B cell (primary cell): ENCODE measurements at regions not wholly inside any gene's neighbourhood (a gene's known extent, or its start where the extent isn't known, plus 50 kb on each side); places are given as distances from the start of the nearest gene placed in this dataset.

Experiments used
- EZH2 ChIP-seq: IDR thresholded peaks from 2 replicates; pipeline ENCODE4 v1.6.1; 2012; ENCODE audit warnings: borderline replicate concordance, low read depth, mild to moderate bottlenecking, moderate library complexity, low read length; ENCODE audit not compliant: insufficient read depth, poor library complexity, severe bottlenecking
- TF ChIP-seq, protein P1 (sequence below): fragments of 200-600 bp; IDR thresholded peaks from one replicate; pipeline ENCODE4 v1.8.0; 2022; ENCODE audit warnings: antibody characterized with exemption, mild to moderate bottlenecking

- TF ChIP-seq, protein P1, sequence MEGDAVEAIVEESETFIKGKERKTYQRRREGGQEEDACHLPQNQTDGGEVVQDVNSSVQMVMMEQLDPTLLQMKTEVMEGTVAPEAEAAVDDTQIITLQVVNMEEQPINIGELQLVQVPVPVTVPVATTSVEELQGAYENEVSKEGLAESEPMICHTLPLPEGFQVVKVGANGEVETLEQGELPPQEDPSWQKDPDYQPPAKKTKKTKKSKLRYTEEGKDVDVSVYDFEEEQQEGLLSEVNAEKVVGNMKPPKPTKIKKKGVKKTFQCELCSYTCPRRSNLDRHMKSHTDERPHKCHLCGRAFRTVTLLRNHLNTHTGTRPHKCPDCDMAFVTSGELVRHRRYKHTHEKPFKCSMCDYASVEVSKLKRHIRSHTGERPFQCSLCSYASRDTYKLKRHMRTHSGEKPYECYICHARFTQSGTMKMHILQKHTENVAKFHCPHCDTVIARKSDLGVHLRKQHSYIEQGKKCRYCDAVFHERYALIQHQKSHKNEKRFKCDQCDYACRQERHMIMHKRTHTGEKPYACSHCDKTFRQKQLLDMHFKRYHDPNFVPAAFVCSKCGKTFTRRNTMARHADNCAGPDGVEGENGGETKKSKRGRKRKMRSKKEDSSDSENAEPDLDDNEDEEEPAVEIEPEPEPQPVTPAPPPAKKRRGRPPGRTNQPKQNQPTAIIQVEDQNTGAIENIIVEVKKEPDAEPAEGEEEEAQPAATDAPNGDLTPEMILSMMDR, result no peak
- TF ChIP-seq EZH2, result no peak
Observed at GRCh38 chr1:94716965-94717364, 103.2 kb upstream of the SLC44A3 start.
